H1 (cell line): ENCODE measurements at regions not wholly inside any gene's neighbourhood (a gene's known extent, or its start where the extent isn't known, plus 50 kb on each side); places are given as distances from the start of the nearest gene placed in this dataset.

Source experiments
- CTCF ChIA-PET: fragments of 300-600 bp; sonication (Branson Sonifier 250); formaldehyde crosslinking; loops from one replicate; lab custom pipeline; 2021; ENCODE audit not compliant: partially characterized antibody; lab: Charles Lee
- POLR2A ChIA-PET: fragments of 300-600 bp; sonication (Branson Sonifier 250); formaldehyde crosslinking; loops from one replicate; lab custom pipeline; 2021; ENCODE audit warnings: inconsistent platforms; ENCODE audit not compliant: partially characterized antibody; lab: Charles Lee
- DNase-seq, 2 experiments: peaks; one replicate each; pipeline versions ENCODE4 v3.0.0 to v3.0.0-alpha.2; 2010 to 2022; ENCODE audit warnings: low spot score in 2 of 2, low read depth in 1 of 2, mixed read lengths in 1 of 2
- FAIRE-seq: peaks from 2 replicates; lab custom pipeline; 2011; peaks lifted over from hg19 to GRCh38; lab: Jason Lieb, UNC
- H2AFZ ChIP-seq: 2 replicates; pipeline ENCODE4 v1.8.1; 2012; ENCODE audit warnings: low read length, inconsistent platforms
- H2AK5ac ChIP-seq: 2 replicates; pipeline ENCODE4 v1.6.1; 2013; ENCODE audit warnings: low read depth, low read length
- H2BK120ac ChIP-seq: replicated peaks from 2 replicates; pipeline ENCODE3; 2013; ENCODE audit warnings: low read depth, low read length, inconsistent platforms
- H2BK12ac ChIP-seq: 2 replicates; pipeline ENCODE4 v1.6.1; 2013; ENCODE audit warnings: low read depth, low read length
- H2BK15ac ChIP-seq: 2 replicates; pipeline ENCODE4 v1.6.1; 2013; ENCODE audit warnings: low read length
- H2BK20ac ChIP-seq: 2 replicates; pipeline ENCODE4 v1.6.1; 2013; ENCODE audit warnings: low read length
- H2BK5ac ChIP-seq: 2 replicates; pipeline ENCODE4 v1.6.1; 2013; ENCODE audit warnings: low read depth, low read length
- H3K14ac ChIP-seq: 2 replicates; pipeline ENCODE4 v1.6.1; 2013; ENCODE audit warnings: inconsistent platforms; ENCODE audit not compliant: insufficient read length
- H3K18ac ChIP-seq: 2 replicates; pipeline ENCODE4 v1.6.1; 2013; ENCODE audit warnings: low read length; ENCODE audit errors: extremely low read depth
- H3K23ac ChIP-seq: 2 replicates; pipeline ENCODE4 v1.6.1; 2013; ENCODE audit warnings: inconsistent platforms; ENCODE audit not compliant: insufficient read length
- H3K23me2 ChIP-seq: 2 replicates; pipeline ENCODE4 v1.6.1; 2013; ENCODE audit warnings: low read depth, low read length
- H3K27ac ChIP-seq: 2 replicates; pipeline ENCODE4 v1.6.1; 2011; ENCODE audit warnings: low read depth, low read length, inconsistent platforms
- H3K27me3 ChIP-seq, 4 experiments: replicated peaks in 1 of 4; 1 replicate in 1 of 4; 2 replicates in 3 of 4; pipeline versions ENCODE4 v1.6.1 to v1.8.1; 2011 to 2013; ENCODE audit warnings: low read length in 3 of 4, mild to moderate bottlenecking in 3 of 4, inconsistent platforms in 2 of 4, mixed read lengths in 2 of 4, moderate library complexity in 1 of 4; ENCODE audit not compliant: control insufficient read depth in 3 of 4, insufficient read depth in 3 of 4; ENCODE audit errors: extremely low read depth in 1 of 4
- H3K36me3 ChIP-seq, 4 experiments: 2 replicates each; pipeline versions ENCODE4 v1.6.1 to v1.8.1; 2011 to 2013; ENCODE audit warnings: mild to moderate bottlenecking in 4 of 4, low read length in 3 of 4, moderate library complexity in 2 of 4, control low read depth in 1 of 4, inconsistent platforms in 1 of 4; ENCODE audit not compliant: insufficient read depth in 4 of 4, control insufficient read depth in 2 of 4
- H3K4ac ChIP-seq: replicated peaks from 2 replicates; pipeline ENCODE3; 2013; ENCODE audit warnings: low read length, low read depth, mixed read lengths, inconsistent platforms; ENCODE audit not compliant: insufficient read length
- H3K4me1 ChIP-seq, 4 experiments: replicated peaks in 1 of 4; 1 replicate in 1 of 4; 2 replicates in 3 of 4; pipeline versions ENCODE4 v1.6.1 to v1.8.1; 2011 to 2013; ENCODE audit warnings: low read length in 3 of 4, inconsistent platforms in 2 of 4, mixed read lengths in 1 of 4; ENCODE audit not compliant: insufficient read depth in 4 of 4, control insufficient read depth in 3 of 4
- H3K4me2 ChIP-seq, 2 experiments: 2 replicates each; pipeline versions ENCODE4 v1.6.1 to v1.8.1; 2011 to 2013; ENCODE audit warnings: low read depth in 2 of 2, low read length in 2 of 2, control low read depth in 1 of 2, inconsistent platforms in 1 of 2, mild to moderate bottlenecking in 1 of 2; ENCODE audit not compliant: insufficient read depth in 1 of 2
- H3K4me3 ChIP-seq, 4 experiments: fragments of 200-600, 300-600 bp in 1 of 4; sonication (generic), shearing (Covaris generic), sonication (Bioruptor Twin) in 1 of 4; 2 replicates each; pipeline versions ENCODE4 v1.5.1 to v1.8.1; 2011 to 2016; ENCODE audit warnings: low read length in 4 of 4, low read depth in 3 of 4, control low read depth in 2 of 4, inconsistent platforms in 2 of 4, mild to moderate bottlenecking in 2 of 4, mixed read lengths in 1 of 4, moderate library complexity in 1 of 4; ENCODE audit not compliant: insufficient read depth in 2 of 4; ENCODE audit errors: extremely low read depth in 1 of 4
- H3K56ac ChIP-seq: replicated peaks from 2 replicates; pipeline ENCODE3; 2013; ENCODE audit warnings: low read depth, mild to moderate bottlenecking, mixed read lengths, low read length, inconsistent platforms; ENCODE audit not compliant: insufficient read length
- H3K79me1 ChIP-seq: 2 replicates; pipeline ENCODE4 v1.6.1; 2013; ENCODE audit warnings: low read depth, low read length, control low read depth
- H3K79me2 ChIP-seq, 2 experiments: 2 replicates each; pipeline versions ENCODE4 v1.6.1 to v1.8.1; 2012 to 2013; ENCODE audit warnings: low read length in 2 of 2, mild to moderate bottlenecking in 2 of 2, inconsistent platforms in 1 of 2; ENCODE audit not compliant: insufficient read depth in 2 of 2, control insufficient read depth in 1 of 2
- H3K9ac ChIP-seq, 4 experiments: replicated peaks in 1 of 4; 1 replicate in 1 of 4; 2 replicates in 3 of 4; pipeline versions ENCODE4 v1.6.1 to v1.8.1; 2011 to 2013; ENCODE audit warnings: low read depth in 3 of 4, low read length in 3 of 4, control low read depth in 2 of 4, mild to moderate bottlenecking in 2 of 4, moderate library complexity in 2 of 4, inconsistent platforms in 1 of 4; ENCODE audit errors: extremely low read depth in 1 of 4
- H3K9me3 ChIP-seq, 2 experiments: 2 replicates each; pipeline versions ENCODE4 v1.6.1 to v1.8.1; 2012 to 2013; ENCODE audit warnings: mild to moderate bottlenecking in 2 of 2, moderate library complexity in 2 of 2, control low read depth in 1 of 2, inconsistent platforms in 1 of 2, low read depth in 1 of 2, low read length in 1 of 2, mixed read lengths in 1 of 2; ENCODE audit not compliant: insufficient read depth in 2 of 2
- H4K20me1 ChIP-seq, 2 experiments: replicated peaks in 1 of 2; 2 replicates each; pipeline versions ENCODE3 to v1.8.1; 2011 to 2013; ENCODE audit warnings: inconsistent platforms in 2 of 2, low read length in 2 of 2, mild to moderate bottlenecking in 1 of 2; ENCODE audit not compliant: insufficient read depth in 2 of 2, control insufficient read depth in 1 of 2
- H4K5ac ChIP-seq: 2 replicates; pipeline ENCODE4 v1.6.1; 2013; ENCODE audit warnings: low read length, low read depth, mixed read lengths, inconsistent platforms; ENCODE audit not compliant: insufficient read length
- H4K8ac ChIP-seq: 2 replicates; pipeline ENCODE4 v1.8.0; 2013; ENCODE audit warnings: mild to moderate bottlenecking, moderate library complexity, low read length, inconsistent platforms; ENCODE audit not compliant: insufficient read depth; ENCODE audit errors: extremely low read depth
- H4K91ac ChIP-seq: replicated peaks from 2 replicates; pipeline ENCODE3; 2013; ENCODE audit warnings: low read length, mixed read lengths, inconsistent platforms; ENCODE audit not compliant: insufficient read length
- ASH2L ChIP-seq: fragments of 200-600, 300-600 bp; sonication (generic); IDR thresholded peaks from one replicate; pipeline ENCODE4 v1.7.1; 2017; ENCODE audit warnings: low read length
- BACH1 ChIP-seq: IDR thresholded peaks from 2 replicates; pipeline ENCODE4 v1.6.1; 2012; ENCODE audit warnings: low read length, improper control_type of control experiment
- CBX5 ChIP-seq: fragments of 300-800, 300-1000 bp; sonication (generic); IDR thresholded peaks from 2 replicates; pipeline ENCODE4 v1.7.1; 2016; ENCODE audit warnings: antibody characterized with exemption, low read length, low read depth
- CBX8 ChIP-seq: fragments of 300-800, 300-1000 bp; sonication (generic); IDR thresholded peaks from 2 replicates; pipeline ENCODE4 v1.7.1; 2016; ENCODE audit warnings: low read depth, low read length, borderline replicate concordance
- HDAC6 ChIP-seq: IDR thresholded peaks from one replicate; pipeline ENCODE4 v1.7.1; 2012; ENCODE audit warnings: low read depth, mild to moderate bottlenecking, inconsistent platforms, low read length, moderate library complexity
- KDM4A ChIP-seq: IDR thresholded peaks from one replicate; pipeline ENCODE4 v1.7.1; 2012; ENCODE audit warnings: low read depth, mild to moderate bottlenecking, moderate library complexity, low read length, inconsistent platforms; ENCODE audit not compliant: severe bottlenecking
- RBBP5 ChIP-seq: IDR thresholded peaks from 2 replicates; pipeline ENCODE4 v1.7.1; 2012; ENCODE audit warnings: low read depth, mild to moderate bottlenecking, inconsistent platforms, low read length, moderate library complexity, borderline replicate concordance
- SIRT6 ChIP-seq: IDR thresholded peaks from one replicate; pipeline ENCODE4 v1.7.1; 2012; ENCODE audit warnings: low read length, inconsistent platforms
- SRF ChIP-seq: IDR thresholded peaks from 2 replicates; pipeline ENCODE4 v1.6.1; 2011; ENCODE audit warnings: mild to moderate bottlenecking, low read depth, low read length, moderate library complexity
- ZNF274 ChIP-seq: IDR thresholded peaks from 2 replicates; pipeline ENCODE4 v1.7.0; 2012; ENCODE audit warnings: low read length, borderline replicate concordance; ENCODE audit errors: extremely low read depth
- WGBS, 2 experiments: shearing (Covaris generic) in 1 of 2; methylation state at CpG; one replicate each; pipeline versions ENCODE4 v1.1.6 to v1.1.7; 2013 to 2015; ENCODE audit warnings: low lambda C conversion rate in 2 of 2, mixed read lengths in 2 of 2, inconsistent platforms in 1 of 2, low coverage in 1 of 2, missing lambda C conversion rate in 1 of 2; ENCODE audit not compliant: insufficient replicate concordance in 2 of 2, insufficient coverage in 1 of 2, insufficient read length in 1 of 2; ENCODE audit errors: extremely low coverage in 1 of 2, missing lambda C conversion rate in 1 of 2; 5-methylcytosine and 5-hydroxymethylcytosine counted together

- Histone ChIP-seq H4K8ac (no peak overlapping the region), H2AFZ (no peak overlapping the region), H2BK120ac (no peak overlapping the region), H3K23ac (no peak overlapping the region), H3K79me2 (no peaks in the 10 kb centered on the region), H3K9ac (no peak overlapping the region), H4K20me1 (no peaks in the 10 kb centered on the region), H2BK5ac (no peak overlapping the region), H3K23me2 (no peaks in the 10 kb centered on the region), H3K4ac (no peak overlapping the region), H3K4me1 (no peaks in the 10 kb centered on the region), H2BK15ac (no peak overlapping the region), H3K27ac (no peak overlapping the region), H3K56ac (no peak overlapping the region), H2BK12ac (no peak overlapping the region), H3K36me3 (no peaks in the 10 kb centered on the region), H3K9me3 (no peaks in the 10 kb centered on the region), H4K5ac (no peak overlapping the region), H3K79me1 (no peaks in the 10 kb centered on the region), H3K27me3 (no peaks in the 10 kb centered on the region), H2BK20ac (no peak overlapping the region), H3K4me3 (no peak overlapping the region), H4K91ac (no peak overlapping the region), H3K4me2 (no peak overlapping the region), H3K18ac (no peak overlapping the region), H2AK5ac (no peak overlapping the region), H3K14ac (no peak overlapping the region)
- CTCF ChIA-PET: interaction anchor here (1.3 kb wide), 1 partner anchor 252 kb away, joined by 4 read pairs; no protein-coding TSS in a partner anchor
- POLR2A ChIA-PET: no interaction called here
- TF ChIP-seq CBX5: no peak
- TF ChIP-seq RBBP5: no peak
- TF ChIP-seq BACH1: no peak
- TF ChIP-seq ZNF274: no peak
- TF ChIP-seq KDM4A: no peak
- no peak for TF ChIP-seq SRF
- no peak for TF ChIP-seq CBX8
- no peak for TF ChIP-seq HDAC6
- no peak for TF ChIP-seq ASH2L
- TF ChIP-seq SIRT6: no peak
- DNase-seq (no peak), FAIRE-seq (no peak)
- 91% methylated on average over 5 of the region's 5 CpGs; no CpG with 5 or more reads in 1 of the 2 experiments for WGBS, 2 experiments
Observed at GRCh38 chr15:98040146-98040545, 79.6 kb downstream of the ARRDC4 start.
